Transverse colon (tissue), 4 donors: ENCODE measurements at regions not wholly inside any gene's neighbourhood (a gene's known extent, or its start where the extent isn't known, plus 50 kb on each side); places are given as distances from the start of the nearest gene placed in this dataset.

Source experiments
- CTCF ChIP-seq, 5 experiments: fragments of 200-600 bp in 3 of 5; fragments of 450-650 bp in 2 of 5; sonication (generic) in 3 of 5; IDR thresholded peaks; 1 replicate in 2 of 5; 2 replicates in 3 of 5; pipeline ENCODE4 v1.5.1; 2016 to 2017; ENCODE audit warnings: antibody characterized with exemption in 5 of 5, inconsistent platforms in 3 of 5, mild to moderate bottlenecking in 2 of 5, moderate library complexity in 1 of 5
- POLR2AphosphoS5 ChIP-seq, 3 donors: sonication (generic); formaldehyde crosslinking; IDR thresholded peaks; one replicate each; pipeline ENCODE4 v1.6.1; 2016; ENCODE audit warnings: antibody characterized with exemption in 3 of 3

GRCh38 chr20:55513954-55514353, 491.4 kb downstream of the CBLN4 start:
- TF ChIP-seq CTCF (IDR thresholded peaks at IDR 0.05): no peak
- TF ChIP-seq POLR2AphosphoS5 (IDR thresholded peaks at IDR 0.05): no peak
